Endodermal cell (in vitro differentiated cells): ENCODE measurements at regions not wholly inside any gene's neighbourhood (a gene's known extent, or its start where the extent isn't known, plus 50 kb on each side); places are given as distances from the start of the nearest gene placed in this dataset.

Experiments used
- DNase-seq: peaks from one replicate; pipeline ENCODE4 v3.0.0-alpha.2; 2017
- H3K27ac ChIP-seq: 2 replicates; pipeline ENCODE4 v1.5.1; 2013; ENCODE audit warnings: mild to moderate bottlenecking, low read depth, low read length, moderate library complexity
- H3K27me3 ChIP-seq: 2 replicates; pipeline ENCODE4 v1.6.1; 2013; ENCODE audit warnings: mild to moderate bottlenecking, low read length, moderate library complexity; ENCODE audit not compliant: insufficient read depth, control insufficient read depth, poor library complexity, severe bottlenecking
- H3K36me3 ChIP-seq: 2 replicates; pipeline ENCODE4 v1.7.0; 2013; ENCODE audit warnings: mild to moderate bottlenecking, low read length, moderate library complexity; ENCODE audit not compliant: control insufficient read depth, insufficient read depth
- H3K4me1 ChIP-seq: one replicate; pipeline ENCODE4 v1.7.0; 2013; ENCODE audit warnings: low read length; ENCODE audit not compliant: control insufficient read depth, insufficient read depth
- H3K4me3 ChIP-seq: 2 replicates; pipeline ENCODE4 v1.5.1; 2013; ENCODE audit warnings: mild to moderate bottlenecking, low read length, moderate library complexity
- H3K9ac ChIP-seq: 2 replicates; pipeline ENCODE4 v1.6.1; 2013; ENCODE audit warnings: mild to moderate bottlenecking, low read length, moderate library complexity; ENCODE audit not compliant: poor library complexity, severe bottlenecking; ENCODE audit errors: extremely low read depth
- H3K9me3 ChIP-seq: 2 replicates; pipeline ENCODE4 v1.6.1; 2013; ENCODE audit warnings: mild to moderate bottlenecking, low read length, moderate library complexity; ENCODE audit not compliant: control insufficient read depth
- H3K27ac Mint-ChIP-seq: 2 replicates; pipeline ENCODE4 v1.8.0; 2020; ENCODE audit warnings: mixed read lengths
- H3K27me3 Mint-ChIP-seq: 2 replicates; pipeline ENCODE4 v1.8.0; 2021; ENCODE audit warnings: mild to moderate bottlenecking, mixed read lengths; ENCODE audit not compliant: insufficient read depth
- H3K36me3 Mint-ChIP-seq: 2 replicates; pipeline ENCODE4 v1.8.0; 2020; ENCODE audit warnings: low read depth, mixed read lengths
- H3K4me1 Mint-ChIP-seq: 2 replicates; pipeline ENCODE4 v1.8.0; 2020; ENCODE audit warnings: mixed read lengths
- H3K4me3 Mint-ChIP-seq: 2 replicates; pipeline ENCODE4 v1.8.0; 2020; ENCODE audit warnings: mild to moderate bottlenecking, moderate library complexity, mixed read lengths
- H3K9me3 Mint-ChIP-seq: 2 replicates; pipeline ENCODE4 v1.8.0; 2020; ENCODE audit warnings: mild to moderate bottlenecking, mixed read lengths
- WGBS, 2 experiments: methylation state at CpG; one replicate each; pipeline versions ENCODE4 v1.1.5 to v1.1.7; 2013; ENCODE audit warnings: missing lambda C conversion rate in 2 of 2, mixed read lengths in 1 of 2; ENCODE audit not compliant: insufficient coverage in 1 of 2, insufficient read length in 1 of 2; 5-methylcytosine and 5-hydroxymethylcytosine counted together
- TF ChIP-seq, protein P1 (sequence below): fragments of 200-600 bp; sonication (generic); conservative IDR thresholded peaks from 2 replicates; pipeline ENCODE4 v1.5.0; 2021; ENCODE audit warnings: antibody characterized with exemption, mild to moderate bottlenecking

DNA sequence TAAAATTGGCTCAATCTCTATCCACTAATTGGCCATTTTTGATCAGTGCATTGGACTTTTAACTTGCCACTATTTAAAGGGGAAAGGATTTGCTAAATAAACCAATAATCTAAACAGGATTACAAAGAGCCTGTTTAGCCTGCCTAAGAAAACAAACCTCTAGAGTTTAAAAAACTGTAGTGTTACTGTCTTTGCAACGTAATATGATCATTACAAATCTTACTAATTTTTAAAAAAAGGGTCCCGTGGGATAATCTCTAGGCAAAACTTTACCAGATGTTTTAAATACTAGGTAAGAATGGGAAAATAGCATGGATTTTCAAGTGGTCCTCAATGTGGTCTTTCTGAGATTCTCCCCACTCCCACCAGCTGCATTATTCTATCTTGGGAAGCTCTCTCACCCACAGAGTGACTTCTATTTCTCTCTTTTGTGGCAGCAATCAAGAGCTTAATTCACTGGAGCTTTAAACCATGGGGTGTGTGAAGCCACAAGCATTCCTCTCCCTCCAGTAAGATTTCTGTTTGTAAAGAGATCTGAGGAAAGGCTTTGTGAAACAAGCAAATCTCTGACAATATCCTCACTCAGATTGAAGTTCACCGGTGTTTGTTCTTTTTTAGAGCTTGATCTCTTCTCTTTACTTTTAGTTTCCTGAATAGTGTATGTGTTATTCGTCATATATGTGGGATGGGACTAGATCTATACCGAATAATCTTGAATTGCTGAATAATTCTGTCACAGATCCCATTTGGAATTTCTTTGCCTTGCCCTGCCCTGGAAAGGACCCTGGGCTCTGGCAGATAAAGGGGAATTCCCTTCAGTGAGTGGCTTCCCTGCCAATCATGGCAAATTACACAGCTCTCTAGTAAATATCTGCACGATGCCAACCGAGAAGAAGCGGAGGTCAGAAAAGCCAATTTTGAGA, 132.2 kb downstream of the TLR5 start:
- H3K36me3 Mint-ChIP-seq: peaks cover 19% of the 10 kb centered on the region
- H3K27me3 ChIP-seq: no peaks in the 10 kb centered on the region
- TF ChIP-seq, protein P1, sequence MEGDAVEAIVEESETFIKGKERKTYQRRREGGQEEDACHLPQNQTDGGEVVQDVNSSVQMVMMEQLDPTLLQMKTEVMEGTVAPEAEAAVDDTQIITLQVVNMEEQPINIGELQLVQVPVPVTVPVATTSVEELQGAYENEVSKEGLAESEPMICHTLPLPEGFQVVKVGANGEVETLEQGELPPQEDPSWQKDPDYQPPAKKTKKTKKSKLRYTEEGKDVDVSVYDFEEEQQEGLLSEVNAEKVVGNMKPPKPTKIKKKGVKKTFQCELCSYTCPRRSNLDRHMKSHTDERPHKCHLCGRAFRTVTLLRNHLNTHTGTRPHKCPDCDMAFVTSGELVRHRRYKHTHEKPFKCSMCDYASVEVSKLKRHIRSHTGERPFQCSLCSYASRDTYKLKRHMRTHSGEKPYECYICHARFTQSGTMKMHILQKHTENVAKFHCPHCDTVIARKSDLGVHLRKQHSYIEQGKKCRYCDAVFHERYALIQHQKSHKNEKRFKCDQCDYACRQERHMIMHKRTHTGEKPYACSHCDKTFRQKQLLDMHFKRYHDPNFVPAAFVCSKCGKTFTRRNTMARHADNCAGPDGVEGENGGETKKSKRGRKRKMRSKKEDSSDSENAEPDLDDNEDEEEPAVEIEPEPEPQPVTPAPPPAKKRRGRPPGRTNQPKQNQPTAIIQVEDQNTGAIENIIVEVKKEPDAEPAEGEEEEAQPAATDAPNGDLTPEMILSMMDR: no peak
- no peaks in the 10 kb centered on the region for H3K9me3 Mint-ChIP-seq
- H3K4me1 ChIP-seq: peaks cover 14% of the 10 kb centered on the region
- H3K27ac ChIP-seq: peak overlapping the region; percentile 75
- peaks cover 27% of the 10 kb centered on the region for H3K36me3 ChIP-seq
- H3K27me3 Mint-ChIP-seq: peaks cover 5% of the 10 kb centered on the region
- H3K27ac Mint-ChIP-seq: peak overlapping the region; percentile 69
- peak; percentile 58 for DNase-seq
- H3K4me1 Mint-ChIP-seq: peaks cover 55% of the 10 kb centered on the region
- H3K9me3 ChIP-seq: no peaks in the 10 kb centered on the region
- peak overlapping the region; percentile 0 for H3K4me3 Mint-ChIP-seq
- WGBS, 2 experiments: 15 to 38% methylated on average over 6 to 8 of the region's 8 CpGs
- H3K9ac ChIP-seq: peak overlapping the region; percentile 23
- H3K4me3 ChIP-seq: peak overlapping the region; percentile 43

DNA sequence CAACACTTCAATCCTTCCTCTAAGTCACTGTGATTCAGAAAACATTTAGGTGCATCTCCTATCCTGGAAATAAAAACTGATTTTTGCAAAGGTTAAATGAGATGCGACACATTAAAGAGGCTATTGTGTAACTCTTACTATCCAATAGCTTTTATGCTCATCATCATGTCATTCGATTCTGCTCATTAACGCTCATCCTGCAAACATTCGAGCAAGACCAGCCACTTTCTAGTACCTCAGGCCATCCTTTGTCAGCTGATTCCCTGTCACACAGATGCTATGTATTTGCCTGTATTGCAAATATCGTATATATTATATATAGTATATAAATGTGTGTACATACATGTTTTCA, 131.6 kb downstream of the TLR5 start:
- Histone ChIP-seq H3K36me3 (peaks cover 33% of the 10 kb centered on the region), H3K9me3 (no peaks in the 10 kb centered on the region), H3K27me3 (no peaks in the 10 kb centered on the region), H3K9ac (peak overlapping the region; percentile 23), H3K27ac (peak overlapping the region; percentile 75), H3K4me1 (peaks cover 14% of the 10 kb centered on the region), H3K4me3 (peak overlapping the region; percentile 43)
- Mint-ChIP-seq H3K4me3 (no peak overlapping the region), H3K27me3 (peaks cover 5% of the 10 kb centered on the region), H3K4me1 (peaks cover 59% of the 10 kb centered on the region), H3K36me3 (peaks cover 25% of the 10 kb centered on the region), H3K27ac (peak overlapping the region; percentile 69), H3K9me3 (no peaks in the 10 kb centered on the region)
- TF ChIP-seq, protein P1: no peak
- no peak for DNase-seq
- WGBS, 2 experiments: 54 to 58% methylated on average over 3 to 4 of the region's 5 CpGs

DNA sequence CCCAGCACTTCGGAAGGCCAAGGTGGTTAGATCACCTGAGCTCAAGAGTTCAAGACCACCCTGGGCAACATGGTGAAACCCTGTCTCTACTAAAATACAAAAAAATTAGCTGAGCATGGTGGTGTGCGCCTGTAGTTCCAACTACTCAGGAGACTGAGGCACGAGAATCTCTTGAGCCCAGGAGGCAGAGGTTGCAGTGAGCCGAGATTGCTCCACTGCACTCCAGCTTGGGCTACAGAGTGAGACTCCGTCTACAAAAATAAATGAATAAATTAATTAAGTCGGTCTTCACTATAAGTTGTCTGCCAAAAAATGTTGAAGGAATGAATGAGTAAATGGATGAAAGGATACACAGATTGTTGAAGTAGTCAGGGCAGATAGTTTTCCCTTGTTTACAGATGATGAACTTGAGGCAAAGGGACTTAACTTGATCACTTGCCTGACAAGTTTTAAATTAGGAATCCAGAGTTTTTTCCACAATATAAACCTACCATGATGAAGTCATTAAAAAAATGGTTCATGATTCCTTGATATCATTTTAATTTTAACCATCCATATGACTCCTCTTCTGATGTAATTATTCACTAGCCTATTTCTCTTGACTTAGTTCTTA, 130.8 kb downstream of the TLR5 start:
- Histone ChIP-seq H3K27me3 (no peaks in the 10 kb centered on the region), H3K36me3 (peaks cover 41% of the 10 kb centered on the region), H3K4me3 (no peak overlapping the region), H3K4me1 (peaks cover 14% of the 10 kb centered on the region), H3K9ac (no peak overlapping the region), H3K27ac (no peak overlapping the region), H3K9me3 (no peaks in the 10 kb centered on the region)
- H3K9me3 Mint-ChIP-seq: no peaks in the 10 kb centered on the region
- H3K4me3 Mint-ChIP-seq: no peak overlapping the region
- WGBS, 2 experiments: 92 to 96% methylated on average over 5 to 6 of the region's 6 CpGs
- DNase-seq: no peak
- H3K27ac Mint-ChIP-seq: no peak overlapping the region
- TF ChIP-seq, protein P1: no peak
- H3K36me3 Mint-ChIP-seq: peaks cover 33% of the 10 kb centered on the region
- H3K4me1 Mint-ChIP-seq: peaks cover 62% of the 10 kb centered on the region
- peaks cover 2% of the 10 kb centered on the region for H3K27me3 Mint-ChIP-seq
